ENCODE measurements at regions not wholly inside any gene's neighbourhood (a gene's known extent, or its start where the extent isn't known, plus 50 kb on each side); places are given as distances from the start of the nearest gene placed in this dataset.

- FAIRE-seq = no peak
- no peaks in the 10 kb centered on the region for H3K9me3 ChIP-seq (ENCODE audit: control insufficient read depth, low read depth, low read length)
Measured at GRCh38 chr16:5704271-5704670, 606.7 kb upstream of the EEF2KMT start.

GRCh38 chr16:5693426-5693825, 595.8 kb upstream of the EEF2KMT start:
- no peak for TF ChIP-seq CTCF (optimal IDR thresholded peaks at IDR 0.05 in 1 of 3, IDR thresholded peaks at IDR 0.05 in 1 of 3, conservative IDR thresholded peaks at IDR 0.05 in 1 of 3; ENCODE audit: extremely low read depth in 1 of 3, insufficient read depth in 2 of 3, low read length in 3 of 3)
- TF ChIP-seq EZH2 (IDR thresholded peaks at IDR 0.05; ENCODE audit: low read length) = no peak
- DNase-seq (ENCODE audit: low read depth, low spot score) (no peak), FAIRE-seq (no peak)
- H3K36me3 ChIP-seq (ENCODE audit: control insufficient read depth in 2 of 2, extremely low read depth in 1 of 2, insufficient read depth in 2 of 2, low read length in 2 of 2) = no peaks in the 10 kb centered on the region
- no peaks in the 10 kb centered on the region for H3K27me3 ChIP-seq (ENCODE audit: control insufficient read depth, extremely low read depth, insufficient read depth, low read length)
- H3K79me2 ChIP-seq (ENCODE audit: control insufficient read depth, insufficient read depth, low read length) = no peaks in the 10 kb centered on the region
- dilution Hi-C loops (cut with MboI; ENCODE audit: extremely low pct_ligation_motif_present, low sequenced_read_pairs) = no loop called here
- no peak overlapping the region for H3K4me2 ChIP-seq (ENCODE audit: control insufficient read depth, extremely low read depth, insufficient read depth, low read depth, low read length)
- H3K4me1 ChIP-seq (ENCODE audit: control insufficient read depth, extremely low read depth, insufficient read depth, low read length) = no peaks in the 10 kb centered on the region
- H3K27ac ChIP-seq (ENCODE audit: control insufficient read depth, insufficient read depth, low read length) = no peak overlapping the region
- H4K20me1 ChIP-seq (ENCODE audit: control insufficient read depth, extremely low read depth, insufficient read depth, low read length) = no peaks in the 10 kb centered on the region
- H3K4me3 ChIP-seq (ENCODE audit: control insufficient read depth in 2 of 3, extremely low read depth in 1 of 3, insufficient read depth in 2 of 3, low read depth in 1 of 3, low read length in 3 of 3) = no peak overlapping the region
- H3K9me1 ChIP-seq (ENCODE audit: control insufficient read depth, extremely low read depth, insufficient read depth, low read length) = no peaks in the 10 kb centered on the region
- no peak overlapping the region for H3K9ac ChIP-seq (ENCODE audit: control insufficient read depth, extremely low read depth, insufficient read depth, low read length)
- H2AFZ ChIP-seq (ENCODE audit: control insufficient read depth, low read length) = no peak overlapping the region
- H3K9me3 ChIP-seq (ENCODE audit: control insufficient read depth, low read depth, low read length) = peaks cover under 1% of the 10 kb centered on the region

More at GRCh38 chr16:5704271-5704670, 606.7 kb upstream of the EEF2KMT start:
- Histone ChIP-seq H3K9ac (ENCODE audit: control insufficient read depth, extremely low read depth, insufficient read depth, low read length) (no peak overlapping the region), H3K4me2 (ENCODE audit: control insufficient read depth, extremely low read depth, insufficient read depth, low read depth, low read length) (no peak overlapping the region), H3K79me2 (ENCODE audit: control insufficient read depth, insufficient read depth, low read length) (no peaks in the 10 kb centered on the region), H4K20me1 (ENCODE audit: control insufficient read depth, extremely low read depth, insufficient read depth, low read length) (no peaks in the 10 kb centered on the region), H3K36me3 (ENCODE audit: control insufficient read depth in 2 of 2, extremely low read depth in 1 of 2, insufficient read depth in 2 of 2, low read length in 2 of 2) (no peaks in the 10 kb centered on the region), H3K27ac (ENCODE audit: control insufficient read depth, insufficient read depth, low read length) (no peak overlapping the region), H3K4me3 (ENCODE audit: control insufficient read depth in 2 of 3, extremely low read depth in 1 of 3, insufficient read depth in 2 of 3, low read depth in 1 of 3, low read length in 3 of 3) (no peak overlapping the region), H3K27me3 (ENCODE audit: control insufficient read depth, extremely low read depth, insufficient read depth, low read length) (no peaks in the 10 kb centered on the region), H3K9me1 (ENCODE audit: control insufficient read depth, extremely low read depth, insufficient read depth, low read length) (no peaks in the 10 kb centered on the region), H3K4me1 (ENCODE audit: control insufficient read depth, extremely low read depth, insufficient read depth, low read length) (no peaks in the 10 kb centered on the region), H2AFZ (ENCODE audit: control insufficient read depth, low read length) (no peak overlapping the region)
- DNase-seq (ENCODE audit: low read depth, low spot score) = no peak
- dilution Hi-C loops (cut with MboI; ENCODE audit: extremely low pct_ligation_motif_present, low sequenced_read_pairs) = loop anchor here (25.0 kb wide), 1 partner anchor 108 kb away; no protein-coding TSS in a partner anchor
- no peak for TF ChIP-seq EZH2 (IDR thresholded peaks at IDR 0.05; ENCODE audit: low read length)
- TF ChIP-seq CTCF (optimal IDR thresholded peaks at IDR 0.05 in 1 of 3, IDR thresholded peaks at IDR 0.05 in 1 of 3, conservative IDR thresholded peaks at IDR 0.05 in 1 of 3; ENCODE audit: extremely low read depth in 1 of 3, insufficient read depth in 2 of 3, low read length in 3 of 3) = no peak

All from keratinocyte (primary cell).